Endothelial cell (in vitro differentiated cells): ENCODE measurements at regions not wholly inside any gene's neighbourhood (a gene's known extent, or its start where the extent isn't known, plus 50 kb on each side); places are given as distances from the start of the nearest gene placed in this dataset.
"Not testable (repeated sequence)": the region's sequence is repeated elsewhere in the genome, so short reads cannot be mapped to it uniquely, and the experiment has no call there.

Experiments used
- DNase-seq: peaks from one replicate; pipeline ENCODE4 v3.0.0; 2021; ENCODE audit warnings: low spot score
- H3K27ac Mint-ChIP-seq: one replicate; pipeline ENCODE4 v1.8.0; 2021; ENCODE audit warnings: mixed read lengths, inconsistent platforms; ENCODE audit not compliant: unreplicated experiment
- H3K27me3 Mint-ChIP-seq: one replicate; pipeline ENCODE4 v1.8.0; 2021; ENCODE audit warnings: mild to moderate bottlenecking, moderate library complexity, mixed read lengths, inconsistent platforms; ENCODE audit not compliant: unreplicated experiment
- H3K36me3 Mint-ChIP-seq: one replicate; pipeline ENCODE4 v1.8.0; 2021; ENCODE audit warnings: mild to moderate bottlenecking, low read depth, mixed read lengths, inconsistent platforms; ENCODE audit not compliant: unreplicated experiment
- H3K4me1 Mint-ChIP-seq: one replicate; pipeline ENCODE4 v1.8.0; 2021; ENCODE audit warnings: mild to moderate bottlenecking, mixed read lengths, inconsistent platforms; ENCODE audit not compliant: unreplicated experiment
- H3K4me3 Mint-ChIP-seq: one replicate; pipeline ENCODE4 v1.8.0; 2021; ENCODE audit warnings: mild to moderate bottlenecking, mixed read lengths, inconsistent platforms; ENCODE audit not compliant: unreplicated experiment
- H3K9me3 Mint-ChIP-seq: one replicate; pipeline ENCODE4 v1.8.0; 2021; ENCODE audit warnings: mixed read lengths, inconsistent platforms; ENCODE audit not compliant: unreplicated experiment
- TF ChIP-seq, protein P1 (sequence below): fragments of 200-600 bp; sonication (generic); IDR thresholded peaks from one replicate; pipeline ENCODE4 v1.5.0; 2021; ENCODE audit warnings: antibody characterized with exemption; ENCODE audit not compliant: unreplicated experiment

DNA sequence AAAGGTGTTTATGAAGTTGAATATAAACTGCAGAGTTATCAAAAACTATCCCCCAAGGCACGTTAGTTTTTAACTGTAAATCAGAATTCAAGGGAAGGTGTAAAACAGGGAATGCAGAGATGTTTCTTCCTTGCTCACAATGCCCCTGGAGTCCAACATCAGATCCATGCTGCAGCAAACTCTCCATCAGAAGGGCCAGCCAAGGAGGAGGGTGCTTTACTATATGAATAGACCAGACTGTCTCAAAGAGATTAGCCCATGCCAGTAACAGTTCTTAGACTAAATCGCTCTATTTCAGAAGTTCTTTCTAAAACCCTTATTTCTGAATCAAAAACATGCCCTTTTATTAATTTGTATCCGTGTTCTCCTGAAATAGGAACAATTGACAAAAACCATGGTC is 362.8 kb upstream of the RPS23 start:
- Mint-ChIP-seq H3K27ac (no peak overlapping the region), H3K9me3 (no peaks in the 10 kb centered on the region), H3K36me3 (no peaks in the 10 kb centered on the region)

GRCh38 chr5:82639393-82640144 is 361.4 kb upstream of the RPS23 start:
- Mint-ChIP-seq H3K27me3 (no peaks in the 10 kb centered on the region), H3K4me3 (no peak overlapping the region), H3K27ac (no peak overlapping the region), H3K36me3 (no peaks in the 10 kb centered on the region), H3K9me3 (no peaks in the 10 kb centered on the region), H3K4me1 (peaks cover 2% of the 10 kb centered on the region)
- TF ChIP-seq, protein P1, sequence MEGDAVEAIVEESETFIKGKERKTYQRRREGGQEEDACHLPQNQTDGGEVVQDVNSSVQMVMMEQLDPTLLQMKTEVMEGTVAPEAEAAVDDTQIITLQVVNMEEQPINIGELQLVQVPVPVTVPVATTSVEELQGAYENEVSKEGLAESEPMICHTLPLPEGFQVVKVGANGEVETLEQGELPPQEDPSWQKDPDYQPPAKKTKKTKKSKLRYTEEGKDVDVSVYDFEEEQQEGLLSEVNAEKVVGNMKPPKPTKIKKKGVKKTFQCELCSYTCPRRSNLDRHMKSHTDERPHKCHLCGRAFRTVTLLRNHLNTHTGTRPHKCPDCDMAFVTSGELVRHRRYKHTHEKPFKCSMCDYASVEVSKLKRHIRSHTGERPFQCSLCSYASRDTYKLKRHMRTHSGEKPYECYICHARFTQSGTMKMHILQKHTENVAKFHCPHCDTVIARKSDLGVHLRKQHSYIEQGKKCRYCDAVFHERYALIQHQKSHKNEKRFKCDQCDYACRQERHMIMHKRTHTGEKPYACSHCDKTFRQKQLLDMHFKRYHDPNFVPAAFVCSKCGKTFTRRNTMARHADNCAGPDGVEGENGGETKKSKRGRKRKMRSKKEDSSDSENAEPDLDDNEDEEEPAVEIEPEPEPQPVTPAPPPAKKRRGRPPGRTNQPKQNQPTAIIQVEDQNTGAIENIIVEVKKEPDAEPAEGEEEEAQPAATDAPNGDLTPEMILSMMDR = no peak
- DNase-seq = no peak

More for the DNA sequence above, 362.8 kb upstream of the RPS23 start:
- H3K27me3 Mint-ChIP-seq = no peaks in the 10 kb centered on the region
- peaks cover 2% of the 10 kb centered on the region for H3K4me1 Mint-ChIP-seq
- H3K4me3 Mint-ChIP-seq = no peak overlapping the region
- DNase-seq = no peak
- TF ChIP-seq, protein P1 = no peak

DNA sequence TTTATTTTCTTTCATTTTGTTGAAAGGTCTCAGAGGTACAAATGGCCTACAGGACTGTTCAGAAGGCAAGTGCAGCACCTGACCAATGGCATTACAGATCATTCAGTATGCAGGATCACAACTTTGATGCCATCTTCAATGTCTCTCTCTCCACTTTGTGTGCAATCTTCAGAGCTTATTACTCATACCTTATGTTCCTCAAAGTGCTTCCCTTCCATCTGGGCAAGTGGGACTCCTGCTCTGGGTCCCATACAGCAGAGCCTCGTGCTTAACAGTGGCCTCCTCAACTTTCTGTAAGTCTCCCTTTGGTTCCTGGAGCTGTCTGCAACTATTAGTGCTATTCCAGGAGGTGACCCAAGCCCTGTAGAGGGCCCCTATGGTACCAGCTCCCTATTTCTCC is 358.4 kb upstream of the RPS23 start:
- no peak overlapping the region for H3K27ac Mint-ChIP-seq
- DNase-seq = no peak
- H3K4me1 Mint-ChIP-seq = peaks cover 2% of the 10 kb centered on the region
- no peak overlapping the region for H3K4me3 Mint-ChIP-seq
- H3K36me3 Mint-ChIP-seq = no peaks in the 10 kb centered on the region
- TF ChIP-seq, protein P1 = no peak
- H3K9me3 Mint-ChIP-seq = no peaks in the 10 kb centered on the region
- H3K27me3 Mint-ChIP-seq = no peaks in the 10 kb centered on the region

DNA sequence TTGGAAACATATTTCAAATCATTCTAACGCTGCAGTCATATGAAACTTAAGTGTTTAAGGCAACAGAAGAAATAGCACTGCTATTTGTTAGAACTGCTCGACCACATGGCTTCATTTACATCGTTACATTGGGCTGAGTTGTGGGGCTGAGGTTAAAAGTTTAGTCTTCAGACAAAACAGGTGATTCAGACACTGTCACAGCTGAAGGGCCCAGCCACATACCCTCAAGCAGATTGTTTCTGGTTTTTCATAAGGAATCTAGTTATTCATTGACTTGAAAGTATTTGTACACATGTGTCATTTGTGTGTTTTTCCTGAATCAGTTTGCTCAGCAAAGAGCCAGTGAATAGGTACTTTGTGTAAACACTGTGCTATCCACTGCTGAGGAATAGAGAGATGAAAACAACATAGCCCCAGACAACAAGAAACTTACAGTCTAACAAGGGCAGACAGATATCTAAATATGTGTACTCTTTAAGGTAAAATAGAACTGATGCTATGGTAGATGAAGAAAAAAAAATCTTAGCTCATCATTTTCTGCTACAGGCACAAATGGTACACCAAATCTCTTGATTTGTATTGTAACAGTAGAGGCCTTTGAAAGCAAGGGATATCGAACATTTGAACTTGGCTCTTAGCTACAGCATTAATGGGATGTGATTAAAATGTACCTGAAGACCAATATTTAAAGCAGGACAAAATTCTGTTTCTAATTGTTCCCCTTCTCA is 357.6 kb upstream of the RPS23 start:
- TF ChIP-seq, protein P1 = no peak
- H3K4me1 Mint-ChIP-seq = no peaks in the 10 kb centered on the region
- no peak overlapping the region for H3K4me3 Mint-ChIP-seq
- DNase-seq = no peak
- no peaks in the 10 kb centered on the region for H3K27me3 Mint-ChIP-seq
- H3K9me3 Mint-ChIP-seq = no peaks in the 10 kb centered on the region
- no peaks in the 10 kb centered on the region for H3K36me3 Mint-ChIP-seq
- H3K27ac Mint-ChIP-seq = no peak overlapping the region

DNA sequence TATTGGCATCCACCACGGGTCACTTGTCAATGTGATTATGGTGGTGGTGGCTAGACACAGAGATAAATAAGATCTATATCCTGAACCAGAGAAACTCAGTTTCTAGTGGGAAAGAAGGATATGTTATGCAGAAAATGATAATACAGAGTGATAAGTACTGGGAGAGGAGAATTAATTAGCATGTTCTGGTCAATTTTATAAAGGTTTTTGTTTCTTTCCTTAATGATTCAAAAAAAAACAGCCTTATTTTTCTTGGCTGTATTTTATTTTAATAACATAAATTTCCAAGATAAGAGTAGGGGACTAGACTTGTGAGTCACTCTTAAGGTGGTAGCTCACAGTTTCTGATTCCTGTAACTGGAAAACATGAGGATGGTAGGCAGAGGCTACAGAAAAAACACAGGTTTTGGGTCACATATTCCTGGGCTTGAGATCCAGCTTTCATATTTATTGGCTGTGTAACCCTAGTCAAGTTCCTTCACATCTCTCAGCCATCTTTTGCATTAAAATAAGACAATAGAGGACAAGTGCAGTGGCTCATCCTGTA is 350.3 kb upstream of the RPS23 start:
- Mint-ChIP-seq H3K27me3 (no peaks in the 10 kb centered on the region), H3K4me1 (peaks cover 8% of the 10 kb centered on the region), H3K27ac (no peak overlapping the region), H3K4me3 (no peak overlapping the region), H3K36me3 (no peaks in the 10 kb centered on the region), H3K9me3 (no peaks in the 10 kb centered on the region)
- no peak for DNase-seq
- TF ChIP-seq, protein P1 = no peak

DNA sequence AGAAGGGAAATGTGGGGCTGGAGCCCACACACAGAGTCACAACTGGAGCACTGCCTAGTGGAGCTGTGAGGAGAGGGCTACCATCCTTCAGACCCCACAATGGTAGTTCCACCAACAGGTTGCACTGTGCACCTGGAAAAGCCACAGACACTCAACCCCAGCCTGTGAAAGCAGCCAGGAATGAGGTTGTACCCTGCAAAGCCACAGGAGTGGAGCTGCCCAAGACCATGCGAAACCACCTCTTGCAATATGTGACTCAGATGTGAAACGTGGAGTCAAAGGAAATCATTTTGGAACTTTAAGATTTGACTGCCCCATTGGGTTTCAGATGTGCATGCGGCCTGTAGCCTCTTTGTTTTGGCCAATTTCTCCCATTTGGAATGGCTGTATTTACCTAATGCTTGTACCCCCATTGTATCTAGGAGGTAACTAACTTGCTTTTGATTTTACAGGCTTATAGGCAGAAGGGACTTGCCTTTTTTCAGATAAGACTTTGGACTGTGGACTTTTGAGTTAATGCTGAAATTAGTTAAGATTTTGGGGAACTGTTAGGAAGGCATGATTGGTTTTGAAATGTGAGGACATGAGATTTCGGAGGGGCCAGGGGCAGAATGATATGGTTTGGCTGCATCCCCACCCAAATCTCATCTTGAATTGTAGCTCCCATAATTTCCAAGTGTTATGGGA is 348.9 kb upstream of the RPS23 start:
- H3K27ac Mint-ChIP-seq, H3K27me3 Mint-ChIP-seq, H3K4me3 Mint-ChIP-seq, H3K36me3 Mint-ChIP-seq, DNase-seq, H3K9me3 Mint-ChIP-seq: not testable (repeated sequence)
- H3K4me1 Mint-ChIP-seq = peaks cover 13% of the 10 kb centered on the region

GRCh38 chr5:82626012-82626411 is 347.9 kb upstream of the RPS23 start:
- DNase-seq, H3K9me3 Mint-ChIP-seq, H3K27ac Mint-ChIP-seq, H3K27me3 Mint-ChIP-seq, H3K36me3 Mint-ChIP-seq, H3K4me3 Mint-ChIP-seq: not testable (repeated sequence)
- H3K4me1 Mint-ChIP-seq = peaks cover 13% of the 10 kb centered on the region
